ENCODE measurements at regions not wholly inside any gene's neighbourhood (a gene's known extent, or its start where the extent isn't known, plus 50 kb on each side); places are given as distances from the start of the nearest gene placed in this dataset.

GRCh38 chr6:40640599-40641227, 53.5 kb upstream of the LRFN2 start:
- H3K36me3 ChIP-seq (ENCODE audit: control insufficient read depth in 4 of 4, insufficient read depth in 4 of 4, low read length in 4 of 4): no peaks in the 10 kb centered on the region
- H3K9ac ChIP-seq (ENCODE audit: insufficient read depth in 1 of 2, low read length in 2 of 2): no peak overlapping the region
- DNase-seq (peak; percentile 83 to 94 (median 91)), ATAC-seq (ENCODE audit: insufficient read depth, low FRiP score) (no peak)
- 21% methylated on average over 16 of the region's 16 CpGs for WGBS, 2 donors
- TF ChIP-seq CTCF (IDR thresholded peaks at IDR 0.05; ENCODE audit: control extremely low read depth, extremely low read depth): no peak
- H3K27ac ChIP-seq (ENCODE audit: low read depth in 1 of 2, low read length in 1 of 2): no peak overlapping the region
- peaks cover 0 to 5% (median 0%) of the 10 kb centered on the region in 4 donors for H3K9me3 ChIP-seq (ENCODE audit: control insufficient read depth in 4 of 4, insufficient read depth in 3 of 4, low read length in 3 of 4)
- H3K27me3 ChIP-seq (ENCODE audit: control insufficient read depth in 3 of 3, insufficient read depth in 3 of 3, low read length in 2 of 3): no peaks in the 10 kb centered on the region
- peaks cover 0 to 19% (median 6%) of the 10 kb centered on the region in 5 donors for H3K4me1 ChIP-seq (ENCODE audit: control insufficient read depth in 5 of 5, insufficient read depth in 5 of 5, low read length in 5 of 5)
- no peak overlapping the region for H3K4me3 ChIP-seq
